BJ (cell line): ENCODE measurements at regions not wholly inside any gene's neighbourhood (a gene's known extent, or its start where the extent isn't known, plus 50 kb on each side); places are given as distances from the start of the nearest gene placed in this dataset.

Experiments
- CTCF ChIA-PET: fragments of 350-600 bp; formaldehyde crosslinking; extraction: SDS; loops from one replicate; lab custom pipeline; 2021; ENCODE audit warnings: antibody characterized with exemption, inconsistent platforms; lab: Yijun Ruan, JAX
- POLR2A ChIA-PET: fragments of 300-600 bp; sonication (Branson Sonifier 250); formaldehyde crosslinking; extraction: SDS; loops from one replicate; lab custom pipeline; 2021; ENCODE audit warnings: antibody characterized with exemption; lab: Charles Lee
- DNase-seq: peaks from one replicate; pipeline ENCODE4 v3.0.0-alpha.2; 2011; ENCODE audit warnings: low read depth
- H3K27me3 ChIP-seq: 2 replicates; pipeline ENCODE4 v1.6.0; 2011; ENCODE audit warnings: low read length; ENCODE audit not compliant: control insufficient read depth, insufficient read depth
- H3K36me3 ChIP-seq: 2 replicates; pipeline ENCODE4 v1.5.1; 2011; ENCODE audit warnings: low read length; ENCODE audit not compliant: control insufficient read depth, insufficient read depth
- H3K4me3 ChIP-seq: 2 replicates; pipeline ENCODE4 v1.5.1; 2011; ENCODE audit warnings: low read depth, mild to moderate bottlenecking, control low read depth, low read length
- TF ChIP-seq, protein P1 (sequence below): IDR thresholded peaks from 2 replicates; pipeline ENCODE4 v1.5.1; 2011; ENCODE audit warnings: low read depth, mild to moderate bottlenecking, control low read depth, inconsistent platforms, low read length, moderate library complexity; ENCODE audit not compliant: insufficient read depth

DNA sequence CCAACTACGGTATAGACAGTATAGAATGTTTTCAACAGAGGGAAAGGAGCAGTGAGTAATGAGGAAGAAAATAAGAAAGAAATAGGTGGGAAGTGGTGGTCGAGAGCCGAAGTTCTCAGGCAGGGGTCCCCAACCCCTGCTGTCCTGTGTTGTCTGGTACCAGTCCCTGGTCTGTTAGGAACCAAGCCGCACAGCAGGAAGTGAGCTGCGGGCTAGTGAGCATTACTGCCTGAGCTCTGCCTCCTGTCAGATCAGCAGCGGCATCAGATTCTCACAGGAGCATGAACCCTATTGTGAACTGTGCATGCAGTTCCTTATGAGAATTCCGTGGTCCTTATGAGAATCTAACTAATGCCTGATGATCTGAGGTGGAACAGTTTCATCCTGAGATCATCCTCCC lies 107.3 kb upstream of the PTPRR start:
- H3K27me3 ChIP-seq = no peaks in the 10 kb centered on the region
- ChIA-PET POLR2A (no interaction called here), CTCF (no interaction called here)
- no peak overlapping the region for H3K4me3 ChIP-seq
- no peak for DNase-seq
- no peaks in the 10 kb centered on the region for H3K36me3 ChIP-seq
- TF ChIP-seq, protein P1, sequence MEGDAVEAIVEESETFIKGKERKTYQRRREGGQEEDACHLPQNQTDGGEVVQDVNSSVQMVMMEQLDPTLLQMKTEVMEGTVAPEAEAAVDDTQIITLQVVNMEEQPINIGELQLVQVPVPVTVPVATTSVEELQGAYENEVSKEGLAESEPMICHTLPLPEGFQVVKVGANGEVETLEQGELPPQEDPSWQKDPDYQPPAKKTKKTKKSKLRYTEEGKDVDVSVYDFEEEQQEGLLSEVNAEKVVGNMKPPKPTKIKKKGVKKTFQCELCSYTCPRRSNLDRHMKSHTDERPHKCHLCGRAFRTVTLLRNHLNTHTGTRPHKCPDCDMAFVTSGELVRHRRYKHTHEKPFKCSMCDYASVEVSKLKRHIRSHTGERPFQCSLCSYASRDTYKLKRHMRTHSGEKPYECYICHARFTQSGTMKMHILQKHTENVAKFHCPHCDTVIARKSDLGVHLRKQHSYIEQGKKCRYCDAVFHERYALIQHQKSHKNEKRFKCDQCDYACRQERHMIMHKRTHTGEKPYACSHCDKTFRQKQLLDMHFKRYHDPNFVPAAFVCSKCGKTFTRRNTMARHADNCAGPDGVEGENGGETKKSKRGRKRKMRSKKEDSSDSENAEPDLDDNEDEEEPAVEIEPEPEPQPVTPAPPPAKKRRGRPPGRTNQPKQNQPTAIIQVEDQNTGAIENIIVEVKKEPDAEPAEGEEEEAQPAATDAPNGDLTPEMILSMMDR = no peak

DNA sequence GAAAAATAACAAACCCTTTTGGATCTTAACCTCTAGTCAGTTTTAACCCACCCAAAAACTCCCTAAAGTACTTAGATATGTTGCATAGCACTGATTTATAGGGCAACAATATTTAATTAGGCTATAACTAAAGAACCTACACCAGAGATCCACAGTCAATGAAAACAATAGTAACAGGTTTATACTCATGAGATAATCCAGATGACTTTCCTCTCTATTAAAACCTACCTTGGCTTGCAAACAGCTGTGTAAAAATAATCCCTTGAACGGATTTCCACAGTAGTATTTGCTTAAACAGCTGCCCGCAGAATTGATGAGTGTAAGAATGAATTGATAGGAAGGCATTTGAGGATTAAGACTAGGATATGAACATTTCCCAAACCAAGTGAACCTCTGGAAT lies 104.3 kb upstream of the PTPRR start:
- ChIA-PET POLR2A (no interaction called here), CTCF (no interaction called here)

DNA sequence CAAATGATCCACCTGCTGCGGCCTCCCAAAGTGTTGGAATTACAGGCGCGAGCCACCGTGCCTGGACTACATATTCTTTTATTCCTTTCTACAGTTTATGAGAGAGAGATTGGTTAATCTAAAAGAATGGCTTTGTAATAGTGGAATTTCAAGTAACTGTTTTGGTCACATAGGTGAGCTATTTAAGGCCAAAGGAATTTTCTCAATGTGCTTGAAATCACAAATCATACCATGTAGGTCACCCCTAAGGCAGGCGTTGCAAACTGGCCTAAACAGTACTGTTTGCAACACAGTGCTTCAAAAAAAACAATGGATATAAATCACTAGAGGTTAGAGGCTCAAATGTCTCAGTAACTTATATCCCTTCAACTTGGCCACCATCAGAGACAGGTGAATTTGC lies 103.7 kb upstream of the PTPRR start:
- POLR2A ChIA-PET = no interaction called here
- TF ChIP-seq, protein P1 = no peak

More for the DNA sequence above, 104.3 kb upstream of the PTPRR start:
- Histone ChIP-seq H3K4me3 (no peak overlapping the region), H3K27me3 (no peaks in the 10 kb centered on the region), H3K36me3 (no peaks in the 10 kb centered on the region)
- TF ChIP-seq, protein P1 = no peak
- DNase-seq = no peak

DNA sequence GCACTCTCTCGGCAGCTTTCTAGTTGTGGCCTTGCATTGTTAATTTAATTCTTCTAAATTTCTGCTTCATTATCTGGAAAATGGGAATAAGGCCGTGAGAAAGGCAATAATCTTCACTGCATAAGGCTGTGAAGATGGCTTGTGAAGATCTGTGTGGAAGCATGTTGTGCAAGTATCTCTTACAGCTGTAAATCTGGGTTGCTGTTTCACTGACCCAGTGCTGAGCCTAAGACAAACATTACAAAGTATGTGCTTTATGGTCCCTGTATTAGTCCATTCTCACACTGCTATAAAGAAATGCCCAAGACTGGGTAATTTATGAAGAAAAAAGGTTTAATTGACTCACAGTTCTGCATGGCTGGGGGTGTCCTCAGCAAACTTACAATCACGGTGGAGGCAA lies 101.0 kb upstream of the PTPRR start:
- ChIA-PET POLR2A (no interaction called here), CTCF (no interaction called here)
- H3K36me3 ChIP-seq = no peaks in the 10 kb centered on the region
- H3K4me3 ChIP-seq = no peak overlapping the region
- TF ChIP-seq, protein P1 = no peak
- H3K27me3 ChIP-seq = no peaks in the 10 kb centered on the region
- DNase-seq = no peak

More for the DNA sequence above, 103.7 kb upstream of the PTPRR start:
- CTCF ChIA-PET = no interaction called here
- Histone ChIP-seq H3K27me3 (no peaks in the 10 kb centered on the region), H3K36me3 (no peaks in the 10 kb centered on the region), H3K4me3 (no peak overlapping the region)
- no peak for DNase-seq

DNA sequence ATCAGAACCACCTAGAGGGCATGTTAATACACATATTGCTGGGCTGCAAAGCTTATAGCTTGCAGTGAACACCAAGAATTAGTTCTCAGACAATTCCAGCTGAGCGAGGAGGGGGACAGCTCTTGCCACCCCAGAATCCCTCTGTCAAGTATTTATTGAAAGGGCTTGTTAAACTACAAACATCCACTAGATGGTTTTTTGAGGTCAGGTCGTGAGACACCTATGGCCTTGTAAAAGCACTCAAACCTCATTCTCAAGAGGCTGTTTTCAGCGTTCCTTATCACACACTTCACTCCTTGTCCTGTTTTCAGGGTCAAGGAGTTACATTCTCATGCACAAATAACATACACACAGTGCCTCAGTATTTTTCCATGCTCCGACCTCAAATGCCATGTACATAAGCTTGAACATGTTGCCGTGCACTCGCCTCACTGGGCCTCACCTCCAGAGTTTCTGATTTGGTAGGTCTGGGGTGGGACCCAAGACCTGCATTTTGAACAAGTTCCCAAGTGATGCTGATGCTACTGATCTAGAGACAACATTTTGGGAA lies 98.8 kb upstream of the PTPRR start:
- no peaks in the 10 kb centered on the region for H3K36me3 ChIP-seq
- H3K4me3 ChIP-seq = no peak overlapping the region
- ChIA-PET CTCF (no interaction called here), POLR2A (no interaction called here)
- no peak for DNase-seq
- no peaks in the 10 kb centered on the region for H3K27me3 ChIP-seq
- TF ChIP-seq, protein P1 = no peak
